SK-MEL-5 (cell line): ENCODE measurements at regions not wholly inside any gene's neighbourhood (a gene's known extent, or its start where the extent isn't known, plus 50 kb on each side); places are given as distances from the start of the nearest gene placed in this dataset.
"Not testable (repeated sequence)": the region's sequence is repeated elsewhere in the genome, so short reads cannot be mapped to it uniquely, and the experiment has no call there.

ENCODE experiments used
- DNase-seq: peaks from one replicate; pipeline ENCODE4 v3.0.0-alpha.2; 2016; ENCODE audit warnings: low read depth, low spot score
- in situ Hi-C: cut with HindIII; loops from 2 replicates; pipeline ENCODE4 v1.10.0; 2016; ENCODE audit warnings: low sequenced_read_pairs, high pct_unique_total_duplicates, low pct_unique_long_range_greater_than_20kb

- in situ Hi-C loops, result no loop called here
- DNase-seq, result no peak
Observed at GRCh38 chr6:116982401-116982800, 105.4 kb downstream of the RFX6 start.

DNA sequence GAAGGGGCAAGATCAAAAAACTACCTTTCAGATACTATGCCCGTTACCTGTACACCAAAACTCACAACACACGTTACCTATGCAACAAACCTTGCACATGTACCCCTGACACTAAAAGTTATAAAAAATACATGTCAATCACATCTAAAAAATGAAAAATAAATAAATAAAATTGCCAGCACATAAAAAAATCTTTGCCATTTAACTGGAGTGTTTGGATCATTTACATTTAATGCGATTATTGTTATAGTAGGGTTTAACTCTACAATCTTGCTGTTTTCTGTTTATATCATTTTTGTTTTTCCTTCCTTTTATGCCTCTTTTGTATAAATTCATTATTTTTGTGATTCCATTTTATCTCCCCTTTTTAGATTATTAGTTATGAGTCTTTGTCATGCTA lies 106.3 kb downstream of the RFX6 start:
- no peak for DNase-seq
- in situ Hi-C loops, result no loop called here

GRCh38 chr6:116986819-116987218 lies 109.8 kb downstream of the RFX6 start:
- no peak for DNase-seq
- in situ Hi-C loops, result no loop called here

GRCh38 chr6:116990679-116991078 lies 113.6 kb downstream of the RFX6 start:
- no peak for DNase-seq
- in situ Hi-C loops, result no loop called here

GRCh38 chr6:116992546-116992945 lies 115.5 kb downstream of the RFX6 start:
- DNase-seq, result no peak
- in situ Hi-C loops, result no loop called here

- in situ Hi-C loops, result no loop called here
- DNase-seq, result no peak
Observed at GRCh38 chr6:116994447-116994846, 117.4 kb downstream of the RFX6 start.

- in situ Hi-C loops, result no loop called here
- DNase-seq, result no peak
Observed at GRCh38 chr6:116996842-116997241, 119.8 kb downstream of the RFX6 start.

- no peak for DNase-seq
- in situ Hi-C loops, result no loop called here
Observed at GRCh38 chr6:116997496-116997895, 120.5 kb downstream of the RFX6 start.

GRCh38 chr6:117007659-117008058 lies 130.6 kb downstream of the RFX6 start:
- in situ Hi-C loops, result no loop called here
- DNase-seq, result no peak

DNA sequence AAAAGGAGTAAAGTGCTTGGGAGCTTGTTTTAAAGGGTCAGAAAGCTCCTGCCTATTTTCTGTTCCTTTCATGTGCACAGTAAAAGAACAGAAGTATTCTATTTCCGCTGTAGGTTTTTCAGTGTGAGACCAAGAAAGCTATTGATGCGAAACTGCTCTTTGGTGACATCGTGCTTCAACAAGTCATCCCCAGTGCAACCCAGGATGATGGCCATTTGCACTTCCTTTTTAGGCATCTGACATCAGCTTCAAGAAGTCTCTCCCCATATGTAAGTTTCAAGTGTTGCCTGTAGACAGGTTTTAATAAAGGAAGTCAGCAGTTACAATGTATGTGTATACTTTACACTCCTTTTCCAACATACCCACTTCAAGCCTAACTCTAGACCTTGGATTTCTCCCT lies 131.6 kb downstream of the RFX6 start:
- in situ Hi-C loops, result no loop called here
- DNase-seq, result no peak

GRCh38 chr6:117014641-117015473 lies 137.8 kb downstream of the RFX6 start:
- DNase-seq, in situ Hi-C loops: not testable (repeated sequence)

GRCh38 chr6:117015474-117015804 lies 138.4 kb downstream of the RFX6 start:
- DNase-seq, in situ Hi-C loops: not testable (repeated sequence)

DNA sequence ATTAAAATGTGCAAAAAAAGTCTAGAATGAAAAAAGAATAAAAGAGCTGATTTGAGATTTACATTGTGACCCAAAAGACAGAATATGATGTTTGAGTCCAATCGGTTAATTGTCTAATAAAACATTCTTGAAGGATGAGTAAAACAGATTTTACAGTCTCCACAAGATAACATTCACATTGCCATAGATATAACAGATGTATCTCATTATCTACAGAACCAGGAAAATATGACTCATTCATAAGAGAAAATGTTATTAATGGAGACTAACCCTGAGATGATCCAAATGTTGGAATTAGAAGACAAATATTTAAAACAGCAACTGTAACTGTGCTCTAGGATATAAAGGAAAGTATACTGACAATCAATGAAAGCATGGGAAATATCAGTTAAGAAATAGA lies 141.7 kb downstream of the RFX6 start:
- DNase-seq, result no peak
- in situ Hi-C loops, result no loop called here

- in situ Hi-C loops, result no loop called here
- no peak for DNase-seq
Observed at GRCh38 chr6:117022774-117023173, 145.7 kb downstream of the RFX6 start.

DNA sequence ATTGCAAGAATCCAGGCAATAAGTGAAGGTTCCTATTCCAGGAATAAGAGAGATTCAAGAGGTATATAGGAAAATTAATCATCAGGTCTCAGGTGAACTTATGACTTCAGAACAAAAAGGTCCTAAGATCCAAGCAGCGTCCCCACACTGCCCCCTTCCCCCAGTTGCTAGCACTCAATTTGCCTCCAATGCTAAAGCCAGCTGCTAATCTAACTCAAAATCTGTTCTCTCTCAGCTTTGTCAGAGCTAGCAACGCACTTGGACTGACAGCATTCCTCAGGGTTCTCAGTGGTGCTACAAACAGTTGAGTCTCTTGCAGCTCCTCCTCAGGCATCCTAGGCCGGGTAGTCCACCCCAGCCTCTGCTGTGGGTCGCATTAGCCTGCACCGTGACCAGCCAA lies 148.3 kb downstream of the RFX6 start:
- DNase-seq, result no peak
- in situ Hi-C loops, result no loop called here

DNA sequence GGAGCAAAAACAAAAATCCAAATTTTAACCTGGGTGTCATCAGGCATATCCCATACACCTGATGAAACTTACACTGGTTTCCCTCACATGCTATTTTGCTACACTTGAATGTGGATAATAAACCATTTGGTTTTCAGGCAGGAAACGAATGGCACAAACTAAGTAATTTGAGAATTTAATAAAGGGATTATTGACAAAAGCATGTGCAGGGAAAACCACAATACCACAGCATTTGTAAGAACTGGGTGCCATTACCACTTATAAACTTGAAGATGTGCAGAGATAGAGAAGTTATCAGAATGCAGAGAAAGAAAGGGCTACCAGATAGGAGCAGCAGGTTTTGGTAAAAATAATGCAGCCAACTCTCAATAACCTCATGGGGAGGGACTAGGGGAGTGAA lies 151.2 kb downstream of the RFX6 start:
- in situ Hi-C loops, result no loop called here
- DNase-seq, result no peak

GRCh38 chr6:117034547-117034946 lies 157.5 kb downstream of the RFX6 start:
- in situ Hi-C loops, result no loop called here
- DNase-seq, result no peak

- in situ Hi-C loops, result no loop called here
Observed at GRCh38 chr6:117034971-117035370, 157.9 kb downstream of the RFX6 start.

DNA sequence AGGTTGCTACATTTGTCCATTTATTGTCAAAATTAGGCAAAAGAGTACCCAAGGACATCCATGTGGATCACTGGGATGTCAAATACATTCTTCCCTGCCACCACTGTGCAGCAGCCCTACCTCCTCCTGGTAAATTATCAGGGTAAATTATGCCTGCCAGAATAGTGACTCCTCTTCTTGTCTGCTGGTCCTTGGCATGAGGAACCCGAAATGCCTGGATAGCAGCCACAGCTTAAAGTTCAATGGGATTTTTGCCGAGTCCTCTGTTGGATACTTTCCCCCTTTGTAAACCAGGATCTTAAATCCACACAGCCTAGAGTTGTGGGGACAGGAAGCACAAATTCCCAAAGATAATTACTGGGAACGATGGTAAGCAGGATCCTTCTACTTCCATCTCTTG lies 173.3 kb downstream of the RFX6 start:
- DNase-seq, result no peak
- in situ Hi-C loops, result no loop called here

More at GRCh38 chr6:117034971-117035370, 157.9 kb downstream of the RFX6 start:
- DNase-seq, result no peak

DNA sequence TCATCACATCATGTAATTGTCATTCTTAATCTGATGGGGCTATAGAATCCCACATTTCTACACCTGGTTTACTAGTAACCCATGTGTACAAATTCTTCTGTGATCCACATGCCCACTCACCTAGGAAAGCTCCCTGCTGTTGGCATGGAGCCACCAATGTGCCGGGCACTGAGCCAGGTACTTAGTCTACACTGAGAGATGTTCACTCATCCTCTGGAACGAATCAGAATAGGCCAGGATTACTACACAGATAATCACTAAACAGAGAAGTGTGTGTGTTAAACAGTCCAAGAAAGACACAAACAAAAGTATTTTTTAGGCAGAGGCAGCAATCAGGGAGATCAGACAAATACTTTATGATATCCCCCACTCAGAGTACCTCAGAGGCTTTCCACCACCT lies 193.2 kb upstream of the VGLL2 start:
- in situ Hi-C loops, result no loop called here
- no peak for DNase-seq
